A549 (cell line): ENCODE measurements at regions not wholly inside any gene's neighbourhood (a gene's known extent, or its start where the extent isn't known, plus 50 kb on each side); places are given as distances from the start of the nearest gene placed in this dataset.

Experiments
- ATAC-seq, 2 experiments: fragments of 200-7000 bp in 1 of 2; fragments of >200 bp in 1 of 2; cut with Nextera tagmentation in 1 of 2; cut with Tn5 transposase in 1 of 2; 3 replicates each; pipeline versions ENCODE4 v1.8.0 to v1.9.1; 2018 to 2020; ENCODE audit warnings: mild to moderate bottlenecking in 1 of 2, moderate library complexity in 1 of 2
- CTCF ChIA-PET: fragments of 300-600 bp; sonication (Branson Sonifier 250); formaldehyde crosslinking; extraction: SDS; loops from one replicate; lab custom pipeline; 2021; ENCODE audit warnings: antibody characterized with exemption, inconsistent platforms; lab: Yijun Ruan, JAX
- POLR2A ChIA-PET: fragments of 350-600 bp; formaldehyde crosslinking; extraction: SDS; loops from one replicate; lab custom pipeline; 2021; ENCODE audit warnings: antibody characterized with exemption, inconsistent platforms; lab: Yijun Ruan, JAX
- DNase-seq, 2 experiments: peaks; one replicate each; pipeline versions ENCODE4 v3.0.0 to v3.0.0-alpha.2; 2011 to 2016; ENCODE audit warnings: low read depth in 1 of 2, low spot score in 1 of 2
- FAIRE-seq: peaks from 2 replicates; lab custom pipeline; 2011; peaks lifted over from hg19 to GRCh38; lab: Jason Lieb, UNC
- H3K27ac ChIP-seq, 2 experiments: fragments of >200 bp; sonication (Bioruptor Twin); formaldehyde crosslinking; 3 replicates each; pipeline ENCODE4 v1.5.1; 2016 to 2017
- H3K4me1 ChIP-seq: fragments of >200 bp; sonication (Bioruptor Twin); formaldehyde crosslinking; 3 replicates; pipeline ENCODE4 v1.6.1; 2016
- H3K4me2 ChIP-seq: fragments of >200 bp; sonication (Bioruptor Twin); formaldehyde crosslinking; 3 replicates; pipeline ENCODE4 v1.6.1; 2016
- H3K4me3 ChIP-seq: fragments of >200 bp; sonication (Bioruptor Twin); formaldehyde crosslinking; 3 replicates; pipeline ENCODE4 v1.5.1; 2016
- H3K9me3 ChIP-seq: fragments of >200 bp; sonication (Bioruptor Twin); formaldehyde crosslinking; 3 replicates; pipeline ENCODE4 v1.6.1; 2016
- BCL3 ChIP-seq: fragments of >200 bp; sonication (Bioruptor Twin); formaldehyde crosslinking; IDR thresholded peaks from 3 replicates; pipeline ENCODE4 v1.6.1; 2016
- BHLHE40 ChIP-seq: IDR thresholded peaks from 2 replicates; pipeline ENCODE4 v1.6.1; 2012; ENCODE audit warnings: low read depth, low read length, inconsistent platforms
- CBX2 ChIP-seq: fragments of 200-600 bp; sonication (generic); IDR thresholded peaks from 2 replicates; pipeline ENCODE4 v1.6.1; 2016; ENCODE audit warnings: low read depth, mild to moderate bottlenecking, borderline replicate concordance
- CEBPB ChIP-seq, 2 experiments: fragments of >200 bp in 1 of 2; sonication (Bioruptor Twin) in 1 of 2; formaldehyde crosslinking in 1 of 2; IDR thresholded peaks; 2 replicates each; pipeline ENCODE4 v1.6.1; 2012 to 2016
- CHD2 ChIP-seq: fragments of 150-350 bp; IDR thresholded peaks from 2 replicates; pipeline ENCODE4 v1.6.1; 2014; ENCODE audit warnings: low read length; ENCODE audit not compliant: partially characterized antibody
- CTCF ChIP-seq: fragments of >200 bp; sonication (Bioruptor Twin); formaldehyde crosslinking; IDR thresholded peaks from 3 replicates; pipeline ENCODE4 v1.5.1; 2016
- FOSB ChIP-seq: fragments of 250-450 bp; sonication (Bioruptor Pico); IDR thresholded peaks from 2 replicates; pipeline ENCODE4 v1.5.0; 2020; ENCODE audit warnings: mild to moderate bottlenecking, moderate library complexity
- FOXS1 ChIP-seq: fragments of 250-450 bp; sonication (Bioruptor Pico); IDR thresholded peaks from 2 replicates; pipeline ENCODE4 v1.5.0; 2020; ENCODE audit warnings: mild to moderate bottlenecking, moderate library complexity
- GATA3 ChIP-seq: IDR thresholded peaks from 2 replicates; pipeline ENCODE4 v1.6.1; 2012; ENCODE audit warnings: borderline replicate concordance
- HES2 ChIP-seq: fragments of >200 bp; sonication (Bioruptor Twin); formaldehyde crosslinking; IDR thresholded peaks from 2 replicates; pipeline ENCODE4 v1.6.1; 2016
- HMGXB4 ChIP-seq: fragments of 250-450 bp; sonication (Bioruptor Pico); IDR thresholded peaks from 2 replicates; pipeline ENCODE4 v1.5.0; 2021; ENCODE audit warnings: mild to moderate bottlenecking, moderate library complexity, borderline replicate concordance
- HOXA7 ChIP-seq: fragments of 250-450 bp; sonication (Bioruptor Pico); IDR thresholded peaks from 2 replicates; pipeline ENCODE4 v1.5.0; 2020; ENCODE audit warnings: mild to moderate bottlenecking, moderate library complexity
- HOXB13 ChIP-seq: fragments of 250-450 bp; sonication (Bioruptor Pico); IDR thresholded peaks from 2 replicates; pipeline ENCODE4 v1.5.0; 2020; ENCODE audit warnings: low read depth, mild to moderate bottlenecking, moderate library complexity
- MAFK ChIP-seq: fragments of 450-650 bp; IDR thresholded peaks from 2 replicates; pipeline ENCODE4 v1.6.1; 2014; ENCODE audit not compliant: partially characterized antibody
- MAZ ChIP-seq: fragments of 150-350 bp; IDR thresholded peaks from 2 replicates; pipeline ENCODE4 v1.6.1; 2014; ENCODE audit warnings: antibody characterized with exemption, low read depth, low read length, borderline replicate concordance
- NFE2L2 ChIP-seq: fragments of 150-350 bp; conservative IDR thresholded peaks from 2 replicates; pipeline ENCODE4 v1.6.1; 2014; ENCODE audit warnings: low read length
- NPAS2 ChIP-seq: fragments of 250-450 bp; sonication (Bioruptor Pico); IDR thresholded peaks from 2 replicates; pipeline ENCODE4 v1.8.0; 2022; ENCODE audit warnings: mild to moderate bottlenecking, moderate library complexity, borderline replicate concordance
- PBX3 ChIP-seq: IDR thresholded peaks from 2 replicates; pipeline ENCODE4 v1.6.1; 2012
- RAD21 ChIP-seq, 2 experiments: fragments of >200 bp in 1 of 2; sonication (Bioruptor Twin) in 1 of 2; formaldehyde crosslinking in 1 of 2; IDR thresholded peaks in 1 of 2; conservative IDR thresholded peaks in 1 of 2; 2 replicates in 1 of 2; 3 replicates in 1 of 2; pipeline ENCODE4 v1.6.1; 2012 to 2018; ENCODE audit warnings: inconsistent platforms in 1 of 2
- RCOR1 ChIP-seq: fragments of 150-350 bp; IDR thresholded peaks from 2 replicates; pipeline ENCODE4 v1.6.1; 2014; ENCODE audit warnings: antibody characterized with exemption, low read length, low read depth
- RNF2 ChIP-seq: fragments of 200-600 bp; sonication (generic); IDR thresholded peaks from 2 replicates; pipeline ENCODE4 v1.6.1; 2016; ENCODE audit warnings: low read depth, mild to moderate bottlenecking, antibody characterized with exemption, moderate library complexity, borderline replicate concordance
- TFCP2L1 ChIP-seq: fragments of 250-450 bp; sonication (Bioruptor Pico); IDR thresholded peaks from 2 replicates; pipeline ENCODE4 v1.5.0; 2021; ENCODE audit warnings: mild to moderate bottlenecking
- TP53 ChIP-seq: fragments of 250-450 bp; sonication (Bioruptor Pico); IDR thresholded peaks from 2 replicates; pipeline ENCODE4 v1.5.0; 2021; ENCODE audit warnings: mild to moderate bottlenecking, moderate library complexity
- ZNF302 ChIP-seq: fragments of 250-450 bp; sonication (Bioruptor Pico); IDR thresholded peaks from 2 replicates; pipeline ENCODE4 v1.9.0; 2021; ENCODE audit warnings: inconsistent platforms, mild to moderate bottlenecking, moderate library complexity

GRCh38 chr1:208951908-208952307 lies 631.6 kb upstream of the CAMK1G start:
- ATAC-seq, result no peak

GRCh38 chr1:208962867-208963266 lies 620.6 kb upstream of the CAMK1G start:
- TF ChIP-seq CHD2 (no peak), NPAS2 (no peak), NFE2L2 (no peak), MAZ (no peak), RAD21 (conservative IDR thresholded peaks at IDR 0.05 in 1 of 2, IDR thresholded peaks at IDR 0.05 in 1 of 2) (no peak), RCOR1 (no peak), CTCF (no peak), HOXB13 (CRISPR knock-in tag) (no peak), TFCP2L1 (CRISPR knock-in tag) (no peak), FOSB (CRISPR knock-in tag) (no peak), TP53 (CRISPR knock-in tag) (no peak), CBX2 (no peak), BHLHE40 (no peak)
- H3K9me3 ChIP-seq, result peaks cover 4% of the 10 kb centered on the region; the same call in 1 of the 3 replicates
- no peak overlapping the region for H3K4me2 ChIP-seq
- no peak for FAIRE-seq
- CTCF ChIA-PET, result no interaction called here
- POLR2A ChIA-PET, result no interaction called here
- no peak for DNase-seq
- no peak for ATAC-seq
- H3K4me1 ChIP-seq, result no peaks in the 10 kb centered on the region
- H3K27ac ChIP-seq, result no peak overlapping the region
- H3K4me3 ChIP-seq, result no peak overlapping the region

More at GRCh38 chr1:208951908-208952307, 631.6 kb upstream of the CAMK1G start:
- no peak for DNase-seq
- Histone ChIP-seq H3K4me3 (no peak overlapping the region), H3K9me3 (no peaks in the 10 kb centered on the region; the same call in 2 of the 3 replicates), H3K4me2 (no peak overlapping the region), H3K27ac (no peak overlapping the region), H3K4me1 (no peaks in the 10 kb centered on the region)
- no peak for TF ChIP-seq CEBPB (IDR thresholded peaks at IDR 0.05)
- no peak for TF ChIP-seq GATA3
- no peak for TF ChIP-seq BCL3
- TF ChIP-seq ZNF302 (CRISPR knock-in tag), result no peak
- no peak for TF ChIP-seq FOXS1 (CRISPR knock-in tag)
- TF ChIP-seq PBX3, result no peak
- FAIRE-seq, result no peak
- ChIA-PET POLR2A (no interaction called here), CTCF (no interaction called here)

GRCh38 chr1:208965351-208965750 lies 618.2 kb upstream of the CAMK1G start:
- TF ChIP-seq TFCP2L1 (CRISPR knock-in tag), result no peak
- no peak for TF ChIP-seq MAFK
- TF ChIP-seq RNF2, result no peak
- TF ChIP-seq HOXA7 (CRISPR knock-in tag), result no peak
- no peak for TF ChIP-seq HMGXB4 (CRISPR knock-in tag)
- no peak for TF ChIP-seq HES2
- DNase-seq, result no peak
- H3K9me3 ChIP-seq, result no peaks in the 10 kb centered on the region; the same call in 2 of the 3 replicates
- H3K27ac ChIP-seq, result no peak overlapping the region
- CTCF ChIA-PET, result interaction anchor here (0.9 kb wide), 1 partner anchor 16 kb away, joined by 6 read pairs; no protein-coding TSS in a partner anchor
- POLR2A ChIA-PET, result no interaction called here
- no peak overlapping the region for H3K4me3 ChIP-seq
- H3K4me1 ChIP-seq, result no peaks in the 10 kb centered on the region
- H3K4me2 ChIP-seq, result no peak overlapping the region
- FAIRE-seq, result no peak
- no peak for ATAC-seq
